ENCODE measurements at regions not wholly inside any gene's neighbourhood (a gene's known extent, or its start where the extent isn't known, plus 50 kb on each side); places are given as distances from the start of the nearest gene placed in this dataset.

- DNase-seq (ENCODE audit: low spot score) = no peak
Measured at GRCh38 chr17:71919186-71919585, 201.6 kb upstream of the SOX9 start.

DNA sequence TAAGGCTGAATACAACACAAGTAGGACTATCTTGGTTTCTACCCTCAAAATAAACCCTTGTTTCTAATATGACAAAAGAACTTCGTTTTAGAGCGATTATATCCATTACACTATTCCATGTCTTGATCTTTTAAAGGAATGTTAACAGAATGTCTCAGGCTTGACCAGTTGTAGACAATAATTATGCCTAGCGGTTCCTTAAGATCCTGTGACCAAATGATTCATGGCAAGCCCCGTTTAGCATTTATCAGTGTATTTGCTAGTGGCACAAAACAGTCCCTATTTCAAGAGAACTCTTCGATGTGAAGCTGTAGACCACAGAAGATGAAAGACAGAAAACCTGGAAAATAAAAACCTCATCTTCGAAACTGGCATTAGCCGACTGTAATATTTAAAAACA is 200.9 kb upstream of the SOX9 start:
- DNase-seq (ENCODE audit: low spot score) = no peak

GRCh38 chr17:71921796-71922195 is 199.0 kb upstream of the SOX9 start:
- DNase-seq (ENCODE audit: low spot score) = peak; percentile 16

DNA sequence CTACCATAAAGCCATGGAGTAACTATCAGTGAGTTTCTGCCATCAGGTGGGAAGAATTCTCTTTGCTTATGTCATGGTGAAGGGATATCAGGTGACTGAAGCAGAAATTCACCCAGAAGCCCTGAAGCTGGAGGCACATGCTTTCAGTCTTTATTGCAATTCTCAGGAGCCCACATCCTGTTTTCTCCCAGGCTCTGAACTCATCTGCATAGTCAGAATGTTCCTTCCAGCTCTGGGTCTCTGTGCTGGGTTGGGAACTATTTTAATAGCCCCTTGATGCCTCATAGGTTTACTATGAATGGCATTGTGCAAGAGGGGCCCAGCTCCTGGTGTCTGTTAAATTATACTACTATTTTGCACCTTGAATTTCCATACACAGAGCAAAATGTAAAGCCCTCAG is 198.4 kb upstream of the SOX9 start:
- DNase-seq (ENCODE audit: low spot score) = no peak

DNA sequence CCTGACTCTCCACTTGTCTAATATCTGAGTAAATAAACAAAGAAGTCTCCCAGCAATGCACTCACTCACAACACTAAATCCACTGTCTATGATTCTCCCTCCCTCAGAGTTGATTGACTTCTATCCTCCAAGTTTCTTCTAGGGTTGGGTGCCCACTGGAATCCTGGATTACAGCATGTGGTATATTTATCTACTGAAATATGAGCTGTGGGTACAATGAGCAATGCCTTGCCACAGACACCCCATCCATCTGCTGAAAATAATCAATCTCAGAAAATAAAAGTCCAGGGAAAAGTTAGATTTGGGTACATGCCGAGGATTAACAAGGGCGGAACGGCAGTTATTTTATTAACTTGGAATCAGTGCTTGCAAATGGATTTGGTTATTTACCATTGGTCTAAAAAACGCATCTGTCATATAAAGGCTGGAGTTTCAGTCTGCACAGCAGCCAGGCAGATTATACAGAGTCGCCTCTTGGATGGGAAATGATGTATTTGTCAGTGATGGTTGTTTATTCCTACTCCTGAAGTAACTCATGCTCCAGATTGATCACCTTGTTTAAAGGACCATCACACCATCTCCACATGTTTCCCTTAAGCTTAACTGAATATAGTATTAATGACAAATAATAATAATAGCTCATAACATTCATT is 193.9 kb upstream of the SOX9 start:
- no peak for DNase-seq (ENCODE audit: low spot score)

- DNase-seq (ENCODE audit: low spot score) = no peak
Measured at GRCh38 chr17:71933306-71933705, 187.5 kb upstream of the SOX9 start.

- no peak for DNase-seq (ENCODE audit: low spot score)
Measured at GRCh38 chr17:71934520-71934919, 186.3 kb upstream of the SOX9 start.

GRCh38 chr17:71935341-71935740 is 185.5 kb upstream of the SOX9 start:
- no peak for DNase-seq (ENCODE audit: low spot score)

- no peak for DNase-seq (ENCODE audit: low spot score)
Measured at GRCh38 chr17:71936977-71937376, 183.8 kb upstream of the SOX9 start.

GRCh38 chr17:71937914-71938313 is 182.9 kb upstream of the SOX9 start:
- no peak for DNase-seq (ENCODE audit: low spot score)

DNA sequence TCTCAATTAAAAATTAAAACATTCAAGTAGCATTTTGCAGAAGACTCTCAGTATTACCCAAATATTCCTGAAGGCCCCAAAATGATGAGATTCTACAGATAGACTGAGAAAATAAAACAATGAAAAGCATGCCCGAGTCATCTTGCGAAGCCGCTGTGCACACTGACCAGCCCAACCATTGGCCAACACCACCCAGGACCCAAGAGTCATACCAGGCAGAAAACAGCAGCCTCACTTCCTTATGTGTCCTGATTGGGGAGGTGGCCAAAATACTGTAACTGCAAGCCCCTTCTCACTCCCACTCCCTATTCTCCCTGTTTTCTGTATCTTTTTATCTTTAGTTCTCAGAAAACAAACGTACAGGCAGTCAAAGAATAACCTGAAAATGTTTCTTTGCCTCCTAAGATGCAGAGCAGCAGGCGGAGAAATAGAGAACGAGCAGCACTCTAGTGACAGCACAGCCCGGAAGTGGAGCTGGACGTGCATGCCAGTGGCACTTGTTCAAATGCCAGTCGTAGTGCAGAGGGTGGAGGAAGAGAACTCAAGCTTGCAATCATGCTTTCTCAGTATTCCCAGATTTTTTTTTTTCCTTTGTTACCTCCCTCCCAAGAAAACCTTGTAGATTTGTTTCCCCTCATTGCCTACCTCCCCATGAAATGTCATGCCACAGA is 182.3 kb upstream of the SOX9 start:
- no peak for DNase-seq (ENCODE audit: low spot score)

DNA sequence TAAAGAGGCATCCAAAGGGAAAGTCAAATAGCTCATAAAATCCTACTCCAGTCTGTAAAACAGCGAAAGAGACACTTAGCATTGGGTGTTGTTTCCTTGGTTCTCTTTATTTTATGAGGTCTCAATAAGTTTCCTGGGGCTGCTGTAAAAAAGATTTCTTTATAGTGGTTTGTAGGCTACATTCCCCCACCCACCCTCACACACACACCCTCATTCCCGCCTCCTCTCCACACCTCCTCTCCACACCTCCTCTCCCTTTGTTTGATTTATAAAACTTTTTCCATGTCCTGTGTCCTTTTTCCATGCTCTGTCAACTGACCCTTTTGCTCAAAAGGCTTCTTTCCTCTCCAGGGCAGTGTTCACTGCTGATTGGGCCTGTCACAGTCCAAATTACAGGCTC is 178.9 kb upstream of the SOX9 start:
- DNase-seq (ENCODE audit: low spot score) = no peak

GRCh38 chr17:71942626-71943025 is 178.2 kb upstream of the SOX9 start:
- DNase-seq (ENCODE audit: low spot score) = no peak

- no peak for DNase-seq (ENCODE audit: low spot score)
Measured at GRCh38 chr17:71948703-71949422, 172.0 kb upstream of the SOX9 start.

DNA sequence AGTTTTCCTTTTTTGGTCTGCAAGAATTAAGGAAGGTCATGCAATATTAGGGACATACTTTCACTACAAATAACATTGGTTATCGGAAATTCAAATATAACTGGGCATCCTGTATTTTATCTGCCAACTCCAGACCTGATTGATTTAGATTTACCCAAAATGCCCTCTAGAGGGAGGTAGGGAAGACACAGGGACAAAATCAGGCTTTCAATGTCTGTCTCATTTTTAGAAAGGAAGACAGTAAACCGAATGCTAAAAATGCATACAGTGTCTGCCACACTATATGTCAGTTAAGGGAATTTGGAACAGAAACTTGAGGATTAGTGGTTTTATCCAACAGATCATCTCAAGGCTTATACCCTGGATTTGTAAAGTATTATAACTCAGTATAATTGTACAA is 161.7 kb upstream of the SOX9 start:
- DNase-seq (ENCODE audit: low spot score) = no peak

DNA sequence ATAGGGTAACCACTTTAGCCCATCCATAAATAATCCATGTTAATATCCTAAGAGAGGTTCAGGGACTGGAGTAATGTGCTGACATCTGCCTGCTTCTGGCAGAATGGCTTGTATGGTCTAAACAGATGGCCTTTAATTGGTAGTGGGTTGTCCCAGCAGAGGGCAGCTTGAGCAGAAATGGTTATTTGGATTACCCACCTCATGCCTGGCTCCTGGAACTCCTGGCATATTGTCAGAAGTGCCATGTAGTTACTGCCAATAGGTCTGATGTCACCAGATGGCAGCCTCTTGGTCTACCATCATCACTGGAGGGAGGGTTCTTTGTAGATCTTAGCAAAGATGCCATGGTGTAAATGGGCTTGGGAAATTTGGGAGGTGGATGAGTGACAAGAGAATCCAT is 157.5 kb upstream of the SOX9 start:
- no peak for DNase-seq (ENCODE audit: low spot score)

GRCh38 chr17:71963791-71964190 is 157.0 kb upstream of the SOX9 start:
- DNase-seq (ENCODE audit: low spot score) = no peak

- DNase-seq (ENCODE audit: low spot score) = no peak
Measured at GRCh38 chr17:71964559-71964958, 156.3 kb upstream of the SOX9 start.

DNA sequence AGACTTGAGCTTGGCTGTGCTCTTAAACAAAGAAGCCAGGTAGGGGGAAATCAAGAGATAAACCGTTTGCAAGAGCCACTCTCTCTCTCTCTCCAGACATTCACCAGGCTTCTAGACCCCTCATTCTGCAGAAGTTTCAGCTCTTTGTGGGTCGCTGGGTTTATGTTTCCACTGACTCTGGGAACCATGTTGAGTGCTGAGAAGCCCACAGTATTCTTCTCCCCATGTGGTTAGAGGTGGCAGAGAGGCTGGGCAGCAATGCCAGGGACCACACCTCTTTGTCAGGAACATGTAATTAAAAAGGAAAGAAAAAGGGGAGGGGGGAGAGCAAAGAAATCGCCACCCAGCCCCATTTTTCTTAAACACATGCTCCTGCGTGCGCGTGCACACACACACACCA is 154.8 kb upstream of the SOX9 start:
- DNase-seq (ENCODE audit: low spot score) = no peak

- DNase-seq (ENCODE audit: low spot score) = no peak
Measured at GRCh38 chr17:71966459-71967313, 154.1 kb upstream of the SOX9 start.

DNA sequence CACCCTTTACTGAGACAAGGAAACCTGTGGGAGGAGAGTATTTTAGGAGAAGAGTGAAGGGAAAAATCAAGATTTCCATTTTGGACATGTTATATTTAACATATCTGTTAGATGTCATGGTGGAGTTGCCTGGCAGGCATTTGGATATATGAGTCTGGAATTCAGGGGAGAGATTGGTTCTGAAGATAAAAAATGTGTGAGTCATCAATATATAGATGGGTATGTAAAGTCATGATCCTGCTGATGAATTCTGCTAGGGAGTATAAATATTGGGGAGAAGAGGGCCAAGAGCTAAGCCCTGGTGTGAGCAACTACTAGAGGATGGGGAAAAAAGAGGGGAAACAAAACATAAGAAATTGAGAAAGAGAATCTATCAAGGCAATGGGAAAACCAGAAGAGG is 151.3 kb upstream of the SOX9 start:
- no peak for DNase-seq (ENCODE audit: low spot score)

DNA sequence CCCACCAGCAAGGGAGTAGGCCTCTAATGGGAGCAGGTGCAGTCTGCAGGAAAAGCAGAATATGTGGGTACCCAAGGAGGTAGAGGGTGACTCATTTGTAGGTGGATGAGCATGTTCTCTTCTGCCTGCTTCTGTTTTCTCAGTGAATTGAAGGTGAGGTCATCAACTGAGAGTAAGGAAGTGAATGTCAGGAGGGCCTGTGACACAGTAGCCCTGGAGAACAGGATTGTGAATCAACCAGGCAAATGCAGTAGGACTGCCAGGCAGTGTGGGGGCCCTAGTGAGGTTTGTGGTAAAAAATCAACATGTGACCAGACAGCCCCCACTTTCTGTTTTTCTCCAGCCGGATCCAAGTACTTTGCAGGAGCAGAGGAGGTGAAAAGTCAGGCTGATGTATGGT is 150.5 kb upstream of the SOX9 start:
- no peak for DNase-seq (ENCODE audit: low spot score)

- no peak for DNase-seq (ENCODE audit: low spot score)
Measured at GRCh38 chr17:71974051-71974450, 146.8 kb upstream of the SOX9 start.
